SKM-1 treated with dmso at 0.1 percent for 144 hours (cell line): ENCODE measurements at regions not wholly inside any gene's neighbourhood (a gene's known extent, or its start where the extent isn't known, plus 50 kb on each side); places are given as distances from the start of the nearest gene placed in this dataset.

Experiments
- DNase-seq: peaks from one replicate; lab custom pipeline; 2025; ENCODE audit not compliant: unreplicated experiment; lab: John Stamatoyannopoulos, UW

DNA sequence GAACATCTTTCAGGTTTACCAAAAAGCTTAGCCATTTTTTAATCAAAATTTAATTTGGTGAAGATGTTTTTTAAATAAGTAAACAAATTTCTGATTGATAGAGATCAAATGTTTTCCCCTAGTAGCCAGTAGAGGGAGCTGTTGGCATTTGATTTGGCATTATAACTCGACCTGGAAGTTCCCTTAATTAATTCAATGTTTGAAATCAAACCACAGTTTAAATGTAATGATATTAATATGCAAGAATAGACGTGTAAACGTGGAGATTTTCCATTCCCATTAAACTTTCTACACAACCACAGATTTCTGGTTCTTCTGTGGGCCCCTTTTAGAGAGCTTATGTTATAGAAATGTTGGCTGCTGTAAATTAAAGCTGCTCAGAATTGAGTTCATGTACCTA lies 148.1 kb upstream of the MPDZ start:
- DNase-seq = peak; percentile 25

- DNase-seq = no peak
Observed at GRCh38 chr9:13426606-13427005, 147.1 kb upstream of the MPDZ start.

DNA sequence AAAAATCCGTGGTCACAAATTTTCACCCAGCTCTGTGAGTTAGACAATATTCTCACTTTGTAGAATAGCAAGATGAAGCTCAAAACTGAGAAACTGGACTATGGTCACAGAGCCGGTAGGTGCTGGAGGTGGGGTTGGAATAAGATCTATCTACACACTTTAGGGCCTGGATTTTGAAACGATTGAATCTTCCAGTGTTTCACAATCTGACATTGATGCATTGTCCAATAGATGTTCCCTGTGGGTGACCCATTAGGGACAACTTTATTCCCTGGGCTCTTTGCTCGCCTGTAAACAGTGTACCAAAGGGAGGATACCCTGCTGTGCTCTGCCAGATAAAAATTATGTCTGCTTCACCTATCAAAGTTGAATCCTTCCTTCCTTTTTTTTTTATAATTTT lies 145.4 kb upstream of the MPDZ start:
- no peak for DNase-seq

DNA sequence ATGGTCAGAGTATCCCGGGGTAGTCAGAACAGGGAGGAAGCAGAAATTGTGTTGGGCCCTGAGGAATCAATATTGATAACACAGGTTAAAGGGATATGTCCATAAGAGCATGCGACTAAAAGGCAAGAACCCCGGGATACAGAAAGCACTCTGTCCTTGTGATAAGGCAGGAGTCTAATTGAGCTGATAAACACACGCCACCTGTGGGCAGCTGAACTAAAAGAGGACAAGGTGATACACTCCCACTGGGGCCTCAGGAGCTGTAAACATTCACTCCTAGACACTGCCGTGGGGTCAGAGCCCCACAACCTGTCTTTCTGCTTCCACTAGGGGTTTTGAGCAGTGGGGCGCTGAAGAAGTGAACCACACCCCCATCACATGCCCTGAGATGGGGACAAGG lies 144.7 kb upstream of the MPDZ start:
- no peak for DNase-seq

GRCh38 chr9:13414349-13414748 lies 134.9 kb upstream of the MPDZ start:
- no peak for DNase-seq

GRCh38 chr9:13412331-13412730 lies 132.8 kb upstream of the MPDZ start:
- DNase-seq = no peak

DNA sequence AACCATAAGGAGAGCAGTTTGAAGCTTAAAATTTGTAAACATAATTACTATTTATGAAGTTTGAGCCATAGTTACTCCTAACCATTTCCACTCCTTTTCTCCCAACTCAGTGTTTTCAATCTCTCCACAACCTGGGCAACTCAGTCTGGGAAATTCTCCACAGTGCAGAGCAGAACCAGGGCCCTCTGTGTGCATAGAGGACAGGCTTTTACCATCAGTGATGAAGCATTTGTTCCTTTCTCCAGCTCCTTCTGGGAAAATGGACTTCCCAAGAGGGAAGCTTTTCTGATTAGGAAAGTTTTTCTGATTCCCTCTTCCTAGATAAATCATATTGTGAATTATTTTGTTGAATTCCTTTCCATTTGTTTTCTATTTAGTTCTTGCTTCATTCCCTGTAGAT lies 132.3 kb upstream of the MPDZ start:
- DNase-seq = no peak

GRCh38 chr9:13410566-13411031 lies 131.1 kb upstream of the MPDZ start:
- DNase-seq = no peak

GRCh38 chr9:13397661-13398060 lies 118.2 kb upstream of the MPDZ start:
- no peak for DNase-seq

DNA sequence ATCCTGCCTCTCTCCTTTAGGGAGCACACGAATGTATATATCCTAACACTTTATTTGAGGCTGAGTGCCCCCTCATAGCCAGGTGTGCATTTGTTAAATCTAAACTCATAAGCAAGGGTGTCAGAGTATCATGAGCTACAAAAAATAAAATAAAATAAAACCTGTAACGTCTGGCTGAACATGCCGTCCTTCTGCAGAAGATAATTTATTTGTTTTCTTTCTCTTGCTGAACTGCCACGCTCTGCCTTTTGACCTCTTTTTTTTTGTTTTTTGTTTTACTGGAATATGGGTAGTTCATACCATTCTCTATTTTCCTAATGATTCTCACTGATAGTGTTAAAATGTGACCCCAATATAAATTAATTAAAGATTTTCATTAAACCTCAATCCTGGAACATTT lies 117.7 kb upstream of the MPDZ start:
- no peak for DNase-seq

GRCh38 chr9:13396418-13396817 lies 116.9 kb upstream of the MPDZ start:
- no peak for DNase-seq

- DNase-seq = no peak
Observed at GRCh38 chr9:13395156-13395555, 115.7 kb upstream of the MPDZ start.

GRCh38 chr9:13388157-13388556 lies 108.7 kb upstream of the MPDZ start:
- no peak for DNase-seq

GRCh38 chr9:13387734-13388067 lies 108.2 kb upstream of the MPDZ start:
- DNase-seq = no peak

DNA sequence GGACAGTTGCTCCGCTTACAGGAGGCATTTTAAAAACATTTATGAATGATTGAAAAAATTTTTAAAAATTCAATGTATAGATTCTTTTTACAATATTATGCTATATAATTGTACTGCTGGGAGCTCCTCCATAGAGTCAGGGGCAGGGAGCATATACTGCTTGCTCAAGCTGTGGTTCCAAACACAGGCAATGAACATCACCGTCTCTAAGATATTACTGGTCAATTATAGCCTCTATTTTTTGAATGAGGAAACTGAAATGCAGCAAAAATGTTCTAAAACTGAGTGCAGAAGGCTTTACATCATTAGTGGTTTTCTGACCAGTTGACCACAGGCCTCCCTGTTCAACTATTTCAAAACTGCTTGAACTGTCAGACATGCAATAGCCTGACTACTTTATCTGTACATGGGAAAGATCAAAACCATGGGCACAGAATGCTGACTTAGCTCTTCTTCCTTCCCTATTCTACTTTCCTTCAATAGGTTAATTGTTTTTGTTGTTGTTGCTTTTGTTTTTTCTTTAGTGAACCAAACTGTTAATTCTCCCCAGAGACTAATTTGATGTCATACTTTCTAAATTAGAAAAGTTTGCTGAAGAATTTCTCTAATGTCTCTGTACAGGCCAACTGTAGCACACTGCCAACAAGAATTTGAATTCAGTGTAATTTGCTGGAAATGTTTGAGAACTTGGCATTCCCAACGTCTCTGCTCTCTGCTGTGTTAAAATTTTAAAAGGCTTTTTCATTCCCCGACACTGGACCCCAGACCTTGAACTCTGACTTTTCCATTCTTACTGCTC lies 107.6 kb upstream of the MPDZ start:
- peak; percentile 93 for DNase-seq

- no peak for DNase-seq
Observed at GRCh38 chr9:13386316-13386715, 106.8 kb upstream of the MPDZ start.

DNA sequence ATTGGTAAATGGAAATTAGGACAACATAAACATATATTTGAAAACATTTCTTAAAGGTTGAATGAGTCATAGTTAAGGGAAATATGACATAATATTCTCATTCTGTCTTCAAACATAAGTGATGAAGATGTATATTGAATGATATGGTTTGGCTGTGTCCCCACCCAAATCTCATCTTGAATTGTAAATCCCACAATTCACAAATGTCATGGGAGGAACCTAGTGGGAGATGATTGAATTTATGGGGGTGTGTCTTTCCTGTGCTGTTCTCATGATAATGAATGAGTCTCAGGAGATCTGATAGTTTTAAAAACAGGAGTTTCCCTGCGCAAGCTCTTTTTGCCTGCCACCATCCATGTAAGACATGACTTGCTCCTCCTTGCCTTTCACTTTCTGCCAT lies 104.4 kb upstream of the MPDZ start:
- no peak for DNase-seq

DNA sequence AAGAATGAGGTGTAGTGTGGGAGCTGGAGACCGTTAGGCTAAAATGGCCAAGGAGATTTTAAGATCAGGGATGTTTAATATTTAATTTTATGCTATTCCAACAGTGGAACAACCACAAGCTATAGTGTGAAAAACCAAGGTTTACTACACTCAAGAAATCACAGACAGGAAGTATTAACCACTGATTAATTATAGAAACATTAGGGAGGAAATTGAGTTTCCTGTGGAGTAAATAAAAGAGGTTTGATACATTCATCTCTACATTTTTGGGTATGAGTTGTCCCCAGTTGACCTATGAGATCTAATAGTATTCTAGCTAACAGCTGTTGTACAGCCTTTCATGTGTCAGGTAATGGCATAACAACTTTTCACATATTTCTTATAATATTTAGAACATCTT lies 103.7 kb upstream of the MPDZ start:
- DNase-seq = no peak

DNA sequence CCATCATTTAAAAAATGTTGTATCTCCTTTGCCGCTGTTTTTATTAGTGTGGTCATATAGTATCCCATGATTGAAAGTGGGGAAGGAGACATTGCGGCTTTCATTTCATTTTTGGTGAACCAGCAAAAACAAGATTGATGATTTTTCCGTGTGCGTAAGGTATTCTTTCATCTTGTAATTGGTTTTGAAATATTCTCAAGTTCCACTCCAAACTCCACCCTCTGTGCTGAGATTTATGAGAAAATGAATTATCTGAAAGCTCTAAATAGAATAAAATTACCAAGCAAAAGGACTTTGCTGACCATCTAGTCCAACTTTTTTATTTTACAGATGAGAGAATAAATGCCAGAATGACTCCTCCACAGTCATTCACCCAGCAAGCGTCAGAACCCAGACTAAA lies 103.1 kb upstream of the MPDZ start:
- DNase-seq = no peak

DNA sequence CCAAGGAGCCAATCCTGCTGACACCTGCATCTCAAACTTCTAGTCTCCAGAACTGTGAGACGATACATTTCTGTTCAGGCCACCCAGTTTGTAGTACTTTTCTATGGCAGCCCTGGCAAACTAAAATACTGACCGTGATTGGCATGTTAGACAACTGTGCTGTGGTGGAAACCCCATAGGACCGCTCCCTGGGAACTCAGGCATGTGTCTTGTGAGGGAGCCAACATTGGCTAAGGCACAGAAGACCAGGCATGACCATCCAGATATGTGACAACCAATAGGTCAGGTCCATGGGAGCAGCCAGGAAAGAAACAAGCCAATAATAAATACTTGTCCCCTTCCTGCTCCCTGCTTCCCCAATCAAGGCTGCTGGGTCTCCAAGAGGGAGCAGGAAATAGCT lies 101.4 kb upstream of the MPDZ start:
- no peak for DNase-seq

GRCh38 chr9:13378154-13378553 lies 98.7 kb upstream of the MPDZ start:
- DNase-seq = no peak

DNA sequence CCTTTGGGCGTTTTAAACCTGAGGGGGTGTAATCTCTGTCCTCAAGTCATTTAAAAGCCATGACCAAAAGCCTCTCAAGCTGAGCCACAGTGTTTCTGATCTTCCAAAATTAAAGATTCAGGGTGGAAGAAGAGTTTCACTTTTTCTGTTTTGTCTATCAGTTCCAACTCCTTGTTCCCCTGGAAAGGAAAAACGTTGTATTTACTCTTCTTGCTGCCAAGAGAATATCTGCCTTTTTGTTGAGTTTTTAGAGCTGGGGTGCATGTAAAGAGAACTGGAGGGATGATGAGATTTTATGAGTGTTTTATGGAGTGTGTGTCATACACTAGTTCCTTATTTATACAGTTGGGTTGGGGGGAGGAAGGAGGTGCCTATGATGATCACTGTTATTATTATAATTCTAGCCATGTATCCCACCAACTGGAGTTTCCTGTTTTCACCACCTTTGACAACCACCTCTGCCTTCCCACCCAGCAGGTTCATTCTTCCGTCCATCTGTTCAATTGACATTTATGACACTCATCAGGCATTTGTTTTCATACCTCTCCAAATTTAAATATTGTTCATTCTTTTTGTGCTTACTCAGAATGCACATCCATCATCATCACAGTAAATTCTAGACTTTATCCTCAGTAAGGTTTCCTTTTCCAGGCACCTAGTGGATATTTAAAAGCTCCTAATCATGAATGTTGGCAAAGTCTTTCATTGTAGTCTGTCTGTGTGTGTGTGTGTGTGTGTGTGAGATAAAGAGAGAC lies 97.9 kb upstream of the MPDZ start:
- DNase-seq = no peak

- DNase-seq = no peak
Observed at GRCh38 chr9:13372510-13372909, 93.0 kb upstream of the MPDZ start.
